Subcutaneous abdominal adipose tissue (tissue), 5 donors: ENCODE measurements at regions not wholly inside any gene's neighbourhood (a gene's known extent, or its start where the extent isn't known, plus 50 kb on each side); places are given as distances from the start of the nearest gene placed in this dataset.
"Not testable (repeated sequence)": the region's sequence is repeated elsewhere in the genome, so short reads cannot be mapped to it uniquely, and the experiment has no call there.

Source experiments
- H3K27ac ChIP-seq: one replicate; pipeline ENCODE4 v1.7.0; 2013; ENCODE audit warnings: low read depth, mild to moderate bottlenecking, inconsistent platforms, low read length, moderate library complexity
- H3K27me3 ChIP-seq, 5 donors: one replicate each; pipeline ENCODE4 v1.7.0; 2013; ENCODE audit warnings: low read length in 5 of 5, inconsistent platforms in 1 of 5; ENCODE audit not compliant: control insufficient read depth in 5 of 5, insufficient read depth in 4 of 5
- H3K36me3 ChIP-seq, 5 donors: one replicate each; pipeline ENCODE4 v1.7.0; 2013; ENCODE audit warnings: low read length in 5 of 5; ENCODE audit not compliant: control insufficient read depth in 5 of 5, insufficient read depth in 5 of 5
- H3K4me1 ChIP-seq, 5 donors: one replicate each; pipeline ENCODE4 v1.7.0; 2013; ENCODE audit warnings: low read length in 5 of 5, mild to moderate bottlenecking in 3 of 5, moderate library complexity in 1 of 5; ENCODE audit not compliant: control insufficient read depth in 5 of 5, insufficient read depth in 5 of 5
- H3K4me3 ChIP-seq, 5 donors: one replicate each; pipeline ENCODE4 v1.7.0; 2013; ENCODE audit warnings: low read length in 5 of 5, low read depth in 1 of 5
- H3K9ac ChIP-seq, 5 donors: one replicate each; pipeline ENCODE4 v1.7.0; 2013; ENCODE audit warnings: low read length in 5 of 5, mild to moderate bottlenecking in 4 of 5, moderate library complexity in 3 of 5
- H3K9me3 ChIP-seq, 5 donors: one replicate each; pipeline ENCODE4 v1.7.0; 2013; ENCODE audit warnings: low read length in 5 of 5; ENCODE audit not compliant: control insufficient read depth in 5 of 5
- donor health status: healthy.
- donor health status: healthy.
- donor health status: healthy.
- donor health status: healthy.
- donor health status: healthy.

DNA sequence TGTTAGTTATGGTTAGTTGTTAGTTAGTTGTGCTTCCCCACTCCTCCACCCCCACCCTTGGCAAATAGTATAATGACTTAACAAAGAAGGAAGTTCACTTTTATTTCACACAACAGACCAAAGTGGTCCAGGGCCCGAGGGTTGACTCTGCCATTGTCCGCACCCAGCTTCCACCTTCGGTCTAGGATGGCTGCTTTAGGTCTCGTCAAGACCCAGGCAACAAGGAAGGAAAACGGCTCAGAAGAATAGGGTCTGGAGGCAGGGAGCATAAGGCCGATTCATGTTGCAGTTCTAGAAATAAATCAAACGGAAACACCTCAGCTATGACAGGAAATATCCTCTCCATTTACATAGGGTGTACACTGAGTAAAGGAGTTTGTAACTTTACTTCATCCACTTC, 206.0 kb upstream of the CXCR4 start:
- no peaks in the 10 kb centered on the region for H3K36me3 ChIP-seq
- peaks cover 0 to 4% (median 0%) of the 10 kb centered on the region in 5 donors for H3K4me1 ChIP-seq
- H3K9ac ChIP-seq: no peak overlapping the region
- no peaks in the 10 kb centered on the region for H3K27me3 ChIP-seq
- H3K9me3 ChIP-seq: no peaks in the 10 kb centered on the region
- no peak overlapping the region for H3K27ac ChIP-seq
- H3K4me3 ChIP-seq: no peak overlapping the region

GRCh38 chr2:136323195-136323594, 205.2 kb upstream of the CXCR4 start:
- Histone ChIP-seq H3K9me3 (no peaks in the 10 kb centered on the region), H3K9ac (no peak overlapping the region), H3K4me1 (peaks cover 0 to 4% (median 0%) of the 10 kb centered on the region in 5 donors), H3K4me3 (no peak overlapping the region), H3K27me3 (no peaks in the 10 kb centered on the region), H3K36me3 (no peaks in the 10 kb centered on the region), H3K27ac (no peak overlapping the region)

DNA sequence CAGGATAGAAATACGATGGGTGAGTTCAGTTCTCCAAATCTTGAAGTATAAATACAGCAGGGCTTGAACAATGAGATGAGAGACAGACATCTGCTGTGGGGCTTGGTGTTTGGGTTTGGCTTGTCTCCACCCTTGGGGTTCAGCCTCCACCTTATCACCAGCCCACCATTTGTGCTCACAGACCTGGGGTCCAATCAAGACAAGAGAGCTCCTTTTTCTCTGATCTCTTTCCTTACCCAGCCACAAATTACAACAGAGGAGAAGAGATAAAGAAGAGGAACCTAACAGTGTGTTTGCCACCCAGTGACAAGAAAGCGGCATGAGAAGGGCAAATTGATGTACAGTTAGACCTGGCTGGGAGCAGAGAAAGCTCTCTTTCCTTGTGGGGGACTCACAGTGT, 204.5 kb upstream of the CXCR4 start:
- no peak overlapping the region for H3K9ac ChIP-seq
- H3K4me1 ChIP-seq: peaks cover 0 to 4% (median 0%) of the 10 kb centered on the region in 5 donors
- H3K27ac ChIP-seq: no peak overlapping the region

DNA sequence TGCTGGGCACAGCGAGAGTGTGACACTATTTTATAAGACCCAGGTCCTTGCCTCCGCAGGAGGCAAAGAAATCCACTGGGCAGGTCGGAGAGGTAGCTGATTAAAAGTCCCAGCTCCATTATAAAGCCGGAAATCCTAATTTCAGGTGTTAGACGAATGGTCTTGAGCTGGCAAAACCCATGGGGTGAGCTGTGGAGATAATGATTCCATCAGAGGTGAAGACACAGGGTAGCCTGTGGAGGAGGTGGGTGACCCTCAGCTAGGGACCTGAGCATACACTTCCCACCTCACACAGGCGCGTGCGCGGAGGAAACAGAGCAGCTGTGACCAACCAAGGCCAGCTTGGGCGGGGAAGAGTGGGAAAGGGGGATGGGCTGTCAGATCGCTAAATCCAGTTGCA, 201.7 kb upstream of the CXCR4 start:
- Histone ChIP-seq H3K9me3 (no peaks in the 10 kb centered on the region), H3K9ac (no peak overlapping the region), H3K36me3 (no peaks in the 10 kb centered on the region), H3K27me3 (no peaks in the 10 kb centered on the region), H3K27ac (no peak overlapping the region), H3K4me1 (peaks cover 0 to 4% (median 0%) of the 10 kb centered on the region in 5 donors), H3K4me3 (no peak overlapping the region)

More for the DNA sequence above, 204.5 kb upstream of the CXCR4 start:
- no peak overlapping the region for H3K4me3 ChIP-seq
- no peaks in the 10 kb centered on the region for H3K36me3 ChIP-seq
- H3K9me3 ChIP-seq: no peaks in the 10 kb centered on the region
- no peaks in the 10 kb centered on the region for H3K27me3 ChIP-seq

DNA sequence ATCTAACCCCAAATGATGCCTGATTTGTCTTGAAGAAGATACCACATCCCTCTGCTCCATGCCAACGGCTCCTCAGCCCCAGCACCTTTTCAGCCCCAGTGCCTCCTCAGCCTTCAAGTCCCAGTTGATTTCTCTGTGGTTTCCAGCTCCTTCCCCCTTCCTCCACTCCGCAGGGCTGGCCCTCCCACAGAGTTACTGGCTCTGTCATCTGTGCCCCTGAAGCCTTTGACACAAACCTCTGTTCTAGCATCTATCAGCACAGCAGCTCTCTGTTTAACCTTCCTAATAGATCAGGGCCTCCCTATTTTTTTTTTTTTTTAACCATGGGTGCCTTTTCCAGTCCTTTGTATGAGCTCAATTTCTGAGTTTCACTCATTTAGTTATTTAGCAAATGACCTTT, 201.3 kb upstream of the CXCR4 start:
- Histone ChIP-seq H3K27ac (no peak overlapping the region), H3K36me3 (no peaks in the 10 kb centered on the region), H3K9ac (no peak overlapping the region), H3K4me1 (no peaks in the 10 kb centered on the region), H3K4me3 (no peak overlapping the region), H3K27me3 (no peaks in the 10 kb centered on the region), H3K9me3 (no peaks in the 10 kb centered on the region)

DNA sequence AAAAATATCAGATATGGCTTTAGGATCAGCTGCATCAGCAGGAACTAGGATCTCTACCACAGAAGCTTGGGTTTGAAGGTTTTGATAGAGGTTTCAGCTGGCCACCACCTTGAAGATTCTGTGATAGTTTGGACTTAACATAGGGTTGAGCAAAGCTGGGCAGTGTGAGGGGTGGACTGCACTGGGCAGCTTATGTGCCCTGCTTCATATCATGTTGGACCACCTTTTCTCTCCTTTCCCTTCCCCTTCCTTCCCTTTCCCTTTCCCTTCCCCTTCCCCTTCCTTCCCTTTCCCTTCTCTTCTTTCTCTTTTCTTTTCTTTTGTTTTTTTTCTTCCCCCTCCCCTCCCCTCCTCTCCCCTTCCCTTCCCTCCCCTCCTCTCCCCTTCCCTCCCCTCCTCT, 196.3 kb upstream of the CXCR4 start:
- H3K4me1 ChIP-seq: no peaks in the 10 kb centered on the region
- H3K9ac ChIP-seq: no peak overlapping the region
- no peak overlapping the region for H3K27ac ChIP-seq
- no peaks in the 10 kb centered on the region for H3K27me3 ChIP-seq
- no peaks in the 10 kb centered on the region for H3K9me3 ChIP-seq
- H3K36me3 ChIP-seq: no peaks in the 10 kb centered on the region
- H3K4me3 ChIP-seq: no peak overlapping the region

- not testable (repeated sequence) for H3K27ac ChIP-seq, H3K27me3 ChIP-seq, H3K36me3 ChIP-seq, H3K4me1 ChIP-seq, H3K9me3 ChIP-seq, H3K9ac ChIP-seq, H3K4me3 ChIP-seq
These were observed 194.6 kb upstream of the CXCR4 start for GRCh38 chr2:136312568-136312967.

- Histone ChIP-seq H3K27me3 (no peaks in the 10 kb centered on the region), H3K4me1 (no peaks in the 10 kb centered on the region), H3K36me3 (no peaks in the 10 kb centered on the region), H3K9ac (no peak overlapping the region), H3K9me3 (no peaks in the 10 kb centered on the region), H3K27ac (no peak overlapping the region), H3K4me3 (no peak overlapping the region)
These were observed 193.1 kb upstream of the CXCR4 start for GRCh38 chr2:136310797-136311603.

- no peaks in the 10 kb centered on the region for H3K27me3 ChIP-seq
- no peak overlapping the region for H3K27ac ChIP-seq
- H3K36me3 ChIP-seq: no peaks in the 10 kb centered on the region
- H3K9me3 ChIP-seq: no peaks in the 10 kb centered on the region
- no peaks in the 10 kb centered on the region for H3K4me1 ChIP-seq
- H3K4me3 ChIP-seq: no peak overlapping the region
- H3K9ac ChIP-seq: no peak overlapping the region
These were observed 192.1 kb upstream of the CXCR4 start for GRCh38 chr2:136310005-136310495.

GRCh38 chr2:136308611-136309010, 190.7 kb upstream of the CXCR4 start:
- Histone ChIP-seq H3K9ac (no peak overlapping the region), H3K9me3 (no peaks in the 10 kb centered on the region), H3K4me3 (no peak overlapping the region), H3K36me3 (no peaks in the 10 kb centered on the region), H3K4me1 (no peaks in the 10 kb centered on the region), H3K27ac (no peak overlapping the region), H3K27me3 (no peaks in the 10 kb centered on the region)
